ENCODE measurements at regions not wholly inside any gene's neighbourhood (a gene's known extent, or its start where the extent isn't known, plus 50 kb on each side); places are given as distances from the start of the nearest gene placed in this dataset.

DNA sequence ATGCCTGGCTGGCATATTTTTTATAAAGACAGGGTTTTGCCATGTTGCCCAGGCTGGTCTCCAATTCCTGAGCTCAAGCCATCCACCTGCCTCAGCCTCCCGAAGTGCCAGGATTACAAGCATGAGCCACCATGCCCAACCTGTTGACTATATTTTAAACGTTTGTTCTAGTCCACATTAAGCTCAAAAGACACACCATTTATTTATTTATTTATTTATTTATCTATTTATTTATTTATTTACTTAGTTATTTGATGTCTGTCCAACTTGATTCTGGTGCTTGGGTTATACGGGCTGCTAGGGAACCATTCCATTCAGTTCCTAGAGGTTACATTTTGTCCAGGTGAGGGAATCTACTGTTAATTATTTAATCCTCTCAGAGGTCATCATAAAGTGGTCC, 98.1 kb upstream of the ADGRL4 start:
- DNase-seq: no peak

DNA sequence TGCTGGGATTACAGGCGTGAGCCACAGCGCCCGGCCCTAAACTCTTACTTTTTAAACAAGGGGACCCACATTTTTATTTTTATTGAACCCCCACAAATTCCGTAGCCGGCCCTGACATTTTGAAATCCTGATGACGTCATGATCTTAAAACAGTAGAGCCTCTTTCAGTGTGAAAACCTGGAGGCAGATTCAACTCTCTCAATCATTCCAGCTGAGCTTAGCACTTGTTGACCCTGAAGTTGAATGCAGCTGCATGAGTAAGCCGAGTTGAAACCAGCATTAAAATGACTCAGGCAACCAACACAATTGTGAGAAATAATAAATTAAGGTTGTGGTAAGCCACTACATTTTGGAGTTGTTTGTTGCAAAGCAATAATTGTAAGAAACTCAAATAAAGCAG, 93.9 kb upstream of the ADGRL4 start:
- DNase-seq: no peak

DNA sequence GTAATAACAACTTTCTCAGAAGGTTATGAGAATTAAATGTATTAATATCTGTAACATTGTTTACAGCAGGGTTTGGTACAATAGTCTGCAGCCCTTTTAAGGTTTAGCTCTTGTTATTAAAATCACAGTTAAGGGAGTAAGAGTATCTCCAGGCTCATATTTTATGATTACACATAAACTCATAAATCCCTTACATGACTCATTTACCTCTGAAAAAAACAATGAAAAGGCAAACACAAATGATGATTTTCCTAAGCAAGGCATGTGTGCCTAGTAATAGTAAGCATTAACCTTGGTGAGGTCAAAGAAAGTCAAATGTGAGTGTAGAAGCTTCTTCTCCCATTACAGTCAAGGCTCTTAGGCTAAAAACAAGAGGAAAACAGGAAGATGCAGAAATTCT, 84.5 kb upstream of the ADGRL4 start:
- DNase-seq: no peak

DNA sequence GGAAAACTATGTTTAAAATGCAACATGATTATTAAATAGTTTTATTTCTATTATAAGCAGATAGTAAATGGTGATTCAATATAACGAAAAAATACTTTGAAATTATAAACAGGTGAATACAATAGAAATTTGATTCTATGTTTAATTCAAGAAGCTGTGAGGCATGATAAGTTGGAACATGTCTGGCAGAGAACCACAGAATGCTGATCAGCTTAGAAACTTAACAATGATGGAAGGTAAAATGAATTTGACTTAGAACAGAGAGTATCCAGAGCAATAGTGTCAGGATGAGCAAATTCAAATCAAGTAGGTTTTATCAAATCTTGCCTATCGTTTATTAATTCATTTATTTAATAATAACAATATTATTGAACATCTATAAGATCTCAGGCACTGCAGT, 83.4 kb upstream of the ADGRL4 start:
- no peak for DNase-seq

DNA sequence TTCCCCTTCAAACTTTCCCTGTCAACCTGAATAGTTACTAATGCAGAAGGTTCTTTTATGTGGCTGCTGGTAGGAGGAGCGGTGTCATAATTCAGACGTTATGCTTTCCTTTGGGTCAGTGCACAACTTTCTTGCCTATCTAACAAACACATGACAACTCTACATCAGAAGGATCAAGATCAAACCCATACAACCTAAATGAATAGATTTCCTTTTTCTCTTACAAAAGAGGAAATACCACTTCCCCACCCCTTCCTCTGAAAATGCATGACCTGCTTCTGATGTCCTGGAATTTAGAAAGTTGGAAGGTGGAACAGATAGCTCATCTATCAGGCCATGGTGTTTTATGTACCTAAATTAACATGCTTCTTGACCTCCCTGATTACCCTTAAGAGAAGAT, 75.7 kb upstream of the ADGRL4 start:
- DNase-seq: no peak

DNA sequence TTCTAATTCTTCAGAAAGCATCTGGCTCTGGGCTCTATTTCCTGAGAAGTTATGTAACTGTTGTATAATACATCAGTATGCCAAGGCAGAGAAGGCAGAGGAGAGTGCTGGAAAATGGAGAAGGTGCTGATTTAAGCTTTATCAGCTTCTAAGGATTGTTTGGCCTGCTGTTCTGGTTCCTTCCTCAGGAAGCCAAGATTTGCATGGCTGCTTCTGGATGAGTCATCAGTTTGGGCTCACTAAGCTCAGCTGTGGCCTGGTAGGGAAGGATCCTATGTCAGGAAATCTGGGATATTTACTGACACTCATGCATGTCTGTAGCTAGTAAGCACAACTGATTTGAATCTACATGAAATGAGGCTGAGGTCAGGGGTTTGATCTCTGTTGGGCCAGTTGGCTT, 73.2 kb upstream of the ADGRL4 start:
- peak; percentile 37 for DNase-seq

DNA sequence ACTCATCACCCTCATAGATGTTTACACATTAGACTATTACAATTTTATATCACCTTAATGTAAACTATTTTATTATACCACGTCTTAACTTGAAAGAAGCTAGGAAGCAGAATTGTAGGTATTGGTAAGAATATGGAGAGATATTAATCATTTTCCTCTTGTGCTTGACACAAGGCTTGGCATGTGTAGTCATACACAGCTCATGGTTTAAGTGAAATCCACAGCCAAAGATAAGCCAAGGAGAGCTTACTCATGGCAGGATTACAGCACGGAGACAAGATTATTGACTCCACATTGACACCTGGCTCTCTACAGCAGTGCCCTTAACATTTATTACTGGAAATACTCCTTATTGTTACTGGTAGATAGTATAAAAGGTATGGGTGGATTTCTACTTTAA, 68.4 kb upstream of the ADGRL4 start:
- DNase-seq: no peak

DNA sequence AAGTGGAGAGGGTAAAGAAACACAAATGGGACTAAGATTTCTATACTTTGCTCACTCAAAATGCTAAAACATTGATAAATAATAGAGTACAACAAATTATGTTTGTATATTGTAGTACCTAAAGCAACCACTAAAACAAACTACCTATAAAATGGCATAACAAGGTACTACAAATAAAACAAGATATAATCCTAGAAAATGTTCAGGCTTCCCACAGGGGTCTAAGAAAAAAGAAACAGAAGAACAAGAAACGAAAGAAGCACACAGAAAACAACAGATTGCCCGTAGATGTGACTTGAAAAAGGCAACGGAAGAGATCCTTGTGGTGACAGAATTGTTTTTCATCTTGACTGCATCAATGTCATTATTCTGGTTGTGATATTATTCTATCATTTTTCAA, 63.3 kb upstream of the ADGRL4 start:
- DNase-seq: no peak

DNA sequence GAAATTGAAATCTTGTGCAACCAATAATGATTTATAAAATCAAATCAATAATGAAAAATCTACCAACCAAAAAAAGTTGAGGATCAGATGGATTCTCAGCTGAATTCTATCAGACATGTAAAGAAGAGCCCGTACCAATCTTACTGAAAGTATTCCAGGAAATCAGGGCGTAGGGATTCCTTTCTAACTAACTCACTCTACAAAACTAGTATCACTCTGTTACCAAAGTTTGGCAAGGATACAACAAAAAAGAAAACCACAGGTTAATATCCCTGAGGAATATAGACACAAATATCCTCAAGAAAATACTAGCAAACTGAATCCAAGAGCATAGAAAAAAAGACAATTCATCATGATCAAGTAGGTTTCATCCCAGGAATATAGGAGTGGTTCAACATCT, 52.8 kb upstream of the ADGRL4 start:
- DNase-seq: no peak

Data from femur (tissue), 1 donor.